Karpas-422 (cell line): ENCODE measurements at regions not wholly inside any gene's neighbourhood (a gene's known extent, or its start where the extent isn't known, plus 50 kb on each side); places are given as distances from the start of the nearest gene placed in this dataset.

Source experiments
- DNase-seq: peaks from one replicate; pipeline ENCODE4 v3.0.0-alpha.2; 2015
- H2AFZ ChIP-seq: fragments of 200-600 bp; sonication (generic); 2 replicates; pipeline ENCODE4 v1.6.1; 2014; ENCODE audit warnings: antibody characterized with exemption, low read length, mixed read lengths
- H3K27ac ChIP-seq: fragments of 200-600 bp; sonication (generic); 2 replicates; pipeline ENCODE4 v1.5.1; 2014; ENCODE audit warnings: mild to moderate bottlenecking, low read length, moderate library complexity
- H3K27me3 ChIP-seq: fragments of 200-600 bp; sonication (generic); 2 replicates; pipeline ENCODE4 v1.6.1; 2014; ENCODE audit warnings: low read length, mixed read lengths
- H3K36me3 ChIP-seq: fragments of 200-600 bp; sonication (generic); 2 replicates; pipeline ENCODE4 v1.6.1; 2014; ENCODE audit warnings: low read length, mixed read lengths; ENCODE audit not compliant: insufficient read depth
- H3K4me1 ChIP-seq: fragments of 200-600 bp; sonication (generic); 2 replicates; pipeline ENCODE4 v1.6.1; 2014; ENCODE audit warnings: mild to moderate bottlenecking, low read length, mixed read lengths
- H3K4me2 ChIP-seq: fragments of 200-600 bp; sonication (generic); 2 replicates; pipeline ENCODE4 v1.6.1; 2014; ENCODE audit warnings: low read length, low read depth, mild to moderate bottlenecking; ENCODE audit not compliant: poor library complexity, severe bottlenecking
- H3K4me3 ChIP-seq: fragments of 200-600 bp; sonication (generic); 2 replicates; pipeline ENCODE4 v1.5.1; 2014; ENCODE audit warnings: mild to moderate bottlenecking, antibody characterized with exemption, low read length, mixed read lengths
- H3K79me2 ChIP-seq: fragments of 200-600 bp; sonication (generic); 2 replicates; pipeline ENCODE4 v1.6.1; 2014; ENCODE audit warnings: mild to moderate bottlenecking, low read length, mixed read lengths
- H3K9ac ChIP-seq: fragments of 200-600 bp; sonication (generic); 2 replicates; pipeline ENCODE4 v1.6.0; 2014; ENCODE audit warnings: low read length
- H3K9me2 ChIP-seq: fragments of 200-600 bp; sonication (generic), shearing (Covaris generic); replicated peaks from 2 replicates; pipeline ENCODE4 v1.6.0; 2014; ENCODE audit warnings: mild to moderate bottlenecking, low read length, moderate library complexity; ENCODE audit not compliant: insufficient read depth
- H3K9me3 ChIP-seq: fragments of 300-700, 200-600 bp; sonication (generic); 2 replicates; pipeline ENCODE4 v1.6.1; 2014; ENCODE audit warnings: low read length, mixed read lengths
- H4K20me1 ChIP-seq: fragments of 200-600 bp; sonication (generic); 2 replicates; pipeline ENCODE4 v1.6.1; 2014; ENCODE audit warnings: mild to moderate bottlenecking, antibody characterized with exemption, low read length, low read depth; ENCODE audit not compliant: insufficient read depth

GRCh38 chr6:122524056-122524455 is 52.4 kb upstream of the SERINC1 start:
- Histone ChIP-seq H3K9me2 (no peaks in the 10 kb centered on the region), H3K9me3 (no peaks in the 10 kb centered on the region), H3K27me3 (no peaks in the 10 kb centered on the region), H3K4me3 (no peak overlapping the region), H3K36me3 (no peaks in the 10 kb centered on the region), H3K9ac (no peak overlapping the region), H2AFZ (no peak overlapping the region), H3K27ac (no peak overlapping the region), H3K4me2 (no peak overlapping the region), H3K79me2 (no peaks in the 10 kb centered on the region), H4K20me1 (no peaks in the 10 kb centered on the region), H3K4me1 (no peaks in the 10 kb centered on the region)
- DNase-seq = no peak

- Histone ChIP-seq H3K4me3 (no peak overlapping the region), H3K4me2 (no peak overlapping the region), H3K79me2 (no peaks in the 10 kb centered on the region), H3K27ac (no peak overlapping the region), H3K27me3 (no peaks in the 10 kb centered on the region), H4K20me1 (no peaks in the 10 kb centered on the region), H3K9me2 (no peaks in the 10 kb centered on the region), H2AFZ (no peak overlapping the region), H3K36me3 (no peaks in the 10 kb centered on the region), H3K4me1 (no peaks in the 10 kb centered on the region), H3K9ac (no peak overlapping the region), H3K9me3 (no peaks in the 10 kb centered on the region)
- peak; percentile 87 for DNase-seq
Measured at GRCh38 chr6:122530440-122531046, 58.9 kb upstream of the SERINC1 start.

- Histone ChIP-seq H3K9me3 (no peaks in the 10 kb centered on the region), H3K9me2 (no peaks in the 10 kb centered on the region), H3K27ac (no peak overlapping the region)
Measured at GRCh38 chr6:122548281-122548680, 61.9 kb upstream of the PKIB start.

GRCh38 chr6:122548820-122549219 is 61.4 kb upstream of the PKIB start:
- H3K9me3 ChIP-seq = no peaks in the 10 kb centered on the region
- H3K36me3 ChIP-seq = no peaks in the 10 kb centered on the region
- no peak overlapping the region for H3K4me2 ChIP-seq
- no peak for DNase-seq
- H3K9me2 ChIP-seq = no peaks in the 10 kb centered on the region
- H3K9ac ChIP-seq = no peak overlapping the region
- H3K79me2 ChIP-seq = no peaks in the 10 kb centered on the region
- H3K27me3 ChIP-seq = no peaks in the 10 kb centered on the region
- no peaks in the 10 kb centered on the region for H4K20me1 ChIP-seq
- H3K4me3 ChIP-seq = no peak overlapping the region
- no peaks in the 10 kb centered on the region for H3K4me1 ChIP-seq
- H3K27ac ChIP-seq = no peak overlapping the region
- no peak overlapping the region for H2AFZ ChIP-seq

More at GRCh38 chr6:122548281-122548680, 61.9 kb upstream of the PKIB start:
- Histone ChIP-seq H3K36me3 (no peaks in the 10 kb centered on the region), H3K27me3 (no peaks in the 10 kb centered on the region), H2AFZ (no peak overlapping the region), H3K4me3 (no peak overlapping the region), H4K20me1 (no peaks in the 10 kb centered on the region), H3K4me1 (no peaks in the 10 kb centered on the region), H3K9ac (no peak overlapping the region), H3K79me2 (no peaks in the 10 kb centered on the region), H3K4me2 (no peak overlapping the region)
- no peak for DNase-seq

GRCh38 chr6:122553697-122554096 is 56.5 kb upstream of the PKIB start:
- Histone ChIP-seq H3K27ac (no peak overlapping the region), H3K27me3 (no peaks in the 10 kb centered on the region), H3K36me3 (no peaks in the 10 kb centered on the region), H3K79me2 (no peaks in the 10 kb centered on the region), H4K20me1 (no peaks in the 10 kb centered on the region), H3K4me1 (no peaks in the 10 kb centered on the region), H3K9me3 (no peaks in the 10 kb centered on the region), H3K9me2 (no peaks in the 10 kb centered on the region), H2AFZ (no peak overlapping the region), H3K9ac (no peak overlapping the region), H3K4me3 (no peak overlapping the region), H3K4me2 (no peak overlapping the region)
- DNase-seq = no peak

GRCh38 chr6:122555561-122555960 is 54.6 kb upstream of the PKIB start:
- no peak overlapping the region for H3K9ac ChIP-seq
- no peak overlapping the region for H2AFZ ChIP-seq
- H3K4me3 ChIP-seq = no peak overlapping the region
- no peaks in the 10 kb centered on the region for H3K9me3 ChIP-seq
- no peak overlapping the region for H3K4me2 ChIP-seq
- H3K27ac ChIP-seq = no peak overlapping the region
- no peaks in the 10 kb centered on the region for H3K4me1 ChIP-seq
- no peaks in the 10 kb centered on the region for H3K27me3 ChIP-seq
- no peaks in the 10 kb centered on the region for H4K20me1 ChIP-seq
- H3K9me2 ChIP-seq = no peaks in the 10 kb centered on the region
- DNase-seq = no peak
- H3K79me2 ChIP-seq = no peaks in the 10 kb centered on the region
- no peaks in the 10 kb centered on the region for H3K36me3 ChIP-seq

GRCh38 chr6:122558080-122558479 is 52.1 kb upstream of the PKIB start:
- H3K9me2 ChIP-seq = no peaks in the 10 kb centered on the region
- no peak overlapping the region for H2AFZ ChIP-seq
- H3K27ac ChIP-seq = no peak overlapping the region
- H3K4me2 ChIP-seq = no peak overlapping the region
- H4K20me1 ChIP-seq = no peaks in the 10 kb centered on the region
- no peaks in the 10 kb centered on the region for H3K4me1 ChIP-seq
- no peak for DNase-seq
- no peaks in the 10 kb centered on the region for H3K79me2 ChIP-seq
- H3K27me3 ChIP-seq = no peaks in the 10 kb centered on the region
- no peaks in the 10 kb centered on the region for H3K9me3 ChIP-seq
- H3K9ac ChIP-seq = no peak overlapping the region
- H3K4me3 ChIP-seq = no peak overlapping the region
- H3K36me3 ChIP-seq = no peaks in the 10 kb centered on the region
